Epithelial cell of esophagus (primary cell): ENCODE measurements at regions not wholly inside any gene's neighbourhood (a gene's known extent, or its start where the extent isn't known, plus 50 kb on each side); places are given as distances from the start of the nearest gene placed in this dataset.

Experiments
- DNase-seq: peaks from one replicate; pipeline ENCODE4 v3.0.0; 2010; ENCODE audit warnings: low read depth
- H3K4me3 ChIP-seq: 2 replicates; pipeline ENCODE4 v1.5.1; 2011; ENCODE audit warnings: mild to moderate bottlenecking, low read length, control low read depth
- TF ChIP-seq, protein P1 (sequence below): IDR thresholded peaks from 2 replicates; pipeline ENCODE4 v1.5.1; 2011; ENCODE audit warnings: low read depth, mild to moderate bottlenecking, low read length, control low read depth, inconsistent platforms; ENCODE audit not compliant: insufficient read depth; ENCODE audit errors: missing control alignments

DNA sequence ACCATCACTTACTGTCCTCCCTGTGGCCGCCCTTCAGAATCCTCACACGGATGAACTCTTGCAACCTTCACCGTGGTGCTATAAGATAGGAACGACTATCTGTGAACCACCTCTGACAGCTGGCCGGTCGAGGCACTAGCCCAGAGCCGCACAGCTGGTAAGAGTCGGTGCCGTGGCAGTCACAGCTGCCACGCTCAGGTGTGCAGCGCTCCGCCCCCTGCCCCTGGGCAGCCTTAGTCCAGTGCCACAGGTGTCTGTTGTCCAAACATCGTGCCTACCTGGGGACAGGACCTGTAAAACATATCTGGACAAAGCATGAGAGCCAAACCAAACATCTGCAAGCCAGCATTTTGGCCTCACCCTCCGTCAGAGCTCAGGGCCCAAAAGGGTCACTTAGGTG lies 55.3 kb upstream of the SALL3 start:
- TF ChIP-seq, protein P1, sequence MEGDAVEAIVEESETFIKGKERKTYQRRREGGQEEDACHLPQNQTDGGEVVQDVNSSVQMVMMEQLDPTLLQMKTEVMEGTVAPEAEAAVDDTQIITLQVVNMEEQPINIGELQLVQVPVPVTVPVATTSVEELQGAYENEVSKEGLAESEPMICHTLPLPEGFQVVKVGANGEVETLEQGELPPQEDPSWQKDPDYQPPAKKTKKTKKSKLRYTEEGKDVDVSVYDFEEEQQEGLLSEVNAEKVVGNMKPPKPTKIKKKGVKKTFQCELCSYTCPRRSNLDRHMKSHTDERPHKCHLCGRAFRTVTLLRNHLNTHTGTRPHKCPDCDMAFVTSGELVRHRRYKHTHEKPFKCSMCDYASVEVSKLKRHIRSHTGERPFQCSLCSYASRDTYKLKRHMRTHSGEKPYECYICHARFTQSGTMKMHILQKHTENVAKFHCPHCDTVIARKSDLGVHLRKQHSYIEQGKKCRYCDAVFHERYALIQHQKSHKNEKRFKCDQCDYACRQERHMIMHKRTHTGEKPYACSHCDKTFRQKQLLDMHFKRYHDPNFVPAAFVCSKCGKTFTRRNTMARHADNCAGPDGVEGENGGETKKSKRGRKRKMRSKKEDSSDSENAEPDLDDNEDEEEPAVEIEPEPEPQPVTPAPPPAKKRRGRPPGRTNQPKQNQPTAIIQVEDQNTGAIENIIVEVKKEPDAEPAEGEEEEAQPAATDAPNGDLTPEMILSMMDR = no peak
- no peak overlapping the region for H3K4me3 ChIP-seq
- no peak for DNase-seq

DNA sequence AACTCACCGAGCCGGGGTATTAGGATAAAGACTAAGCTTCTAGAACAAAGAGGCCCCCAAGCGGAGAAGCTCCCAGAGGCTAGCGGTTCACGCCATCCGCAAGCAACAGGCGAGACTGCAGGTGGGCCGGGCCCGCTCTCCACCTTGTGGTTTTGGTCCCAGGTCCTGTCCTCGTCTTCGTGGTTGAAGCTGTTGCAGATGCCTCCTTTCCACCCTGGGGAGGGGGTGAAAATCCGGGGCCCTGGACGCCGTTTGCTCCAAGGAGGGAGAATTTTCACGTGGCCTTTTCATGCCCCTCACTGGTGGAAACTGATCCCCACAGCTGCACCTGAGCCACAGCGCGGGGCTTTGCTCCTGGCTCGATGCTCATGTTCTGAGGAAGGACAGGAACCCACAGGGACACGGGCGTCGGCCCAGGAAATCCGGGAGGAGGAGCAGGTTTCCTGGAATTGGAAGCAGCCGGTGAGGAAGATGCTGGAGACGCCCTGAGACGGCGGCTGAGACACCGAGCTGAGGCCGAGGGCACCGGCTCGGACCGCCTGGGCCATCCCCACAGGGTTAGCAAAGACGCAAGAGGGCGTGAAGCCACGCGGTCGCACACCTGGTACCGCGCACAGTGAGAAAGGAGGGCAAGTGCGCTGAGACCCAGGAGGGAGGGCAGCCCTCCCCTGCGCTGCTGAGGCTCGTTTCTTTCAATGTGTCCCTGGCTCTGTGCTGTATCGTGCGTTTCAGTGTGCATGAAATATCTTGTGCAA lies 54.7 kb upstream of the SALL3 start:
- DNase-seq = no peak
- H3K4me3 ChIP-seq = no peak overlapping the region
- TF ChIP-seq, protein P1 = no peak

DNA sequence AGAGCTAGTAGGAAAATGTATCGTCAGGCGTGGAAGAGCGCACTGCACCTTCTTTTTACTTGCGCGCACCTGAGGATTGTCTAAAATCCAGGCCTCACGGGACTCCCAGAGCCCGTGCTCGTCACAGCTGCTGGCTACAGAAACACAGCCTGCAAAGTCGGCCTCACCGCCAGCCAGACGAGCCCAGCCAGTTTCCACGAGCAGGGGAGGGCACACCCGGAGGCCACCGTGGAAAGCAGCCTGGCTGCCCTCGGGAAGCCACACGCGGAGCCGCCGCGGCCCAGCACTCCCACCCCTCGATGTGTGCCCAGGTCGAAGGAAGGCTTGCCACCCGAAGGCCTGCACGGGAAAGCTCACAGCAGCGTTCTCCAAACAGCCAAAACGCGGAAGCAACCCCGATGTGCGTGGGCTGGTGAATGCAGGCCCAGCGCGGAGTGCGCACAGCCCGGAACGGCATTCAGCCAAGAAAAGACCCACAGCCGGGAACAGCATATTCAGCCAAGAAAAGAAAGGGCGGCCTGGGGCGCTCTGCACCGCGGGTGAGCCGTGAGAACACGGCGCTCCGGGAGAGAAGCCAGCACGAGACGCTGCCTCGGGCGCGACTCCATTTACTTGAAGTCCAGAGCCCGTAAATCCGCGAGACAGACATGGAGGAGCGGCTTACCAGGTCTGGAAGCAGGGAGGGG lies 53.9 kb upstream of the SALL3 start:
- no peak overlapping the region for H3K4me3 ChIP-seq
- DNase-seq = no peak
- TF ChIP-seq, protein P1 = no peak

DNA sequence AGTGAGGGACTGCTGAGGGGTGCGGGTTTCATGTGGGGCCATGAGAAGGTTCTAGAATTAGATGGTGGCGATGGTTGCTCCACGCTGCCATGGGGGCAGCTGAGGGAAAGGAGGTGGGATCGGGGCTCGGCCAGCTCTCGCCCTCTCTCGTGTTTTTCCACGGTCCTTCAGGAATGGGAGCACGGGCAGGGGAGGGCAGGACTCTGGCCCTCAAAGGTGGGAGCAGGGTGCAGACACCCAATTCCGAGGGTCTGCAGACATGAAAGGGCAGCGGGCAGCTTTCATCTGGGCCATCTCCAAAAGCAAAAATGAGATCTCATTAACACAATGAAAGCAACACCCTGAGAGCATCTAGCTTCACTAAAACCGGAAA lies 53.4 kb upstream of the SALL3 start:
- TF ChIP-seq, protein P1 = no peak
- no peak for DNase-seq
- H3K4me3 ChIP-seq = no peak overlapping the region

DNA sequence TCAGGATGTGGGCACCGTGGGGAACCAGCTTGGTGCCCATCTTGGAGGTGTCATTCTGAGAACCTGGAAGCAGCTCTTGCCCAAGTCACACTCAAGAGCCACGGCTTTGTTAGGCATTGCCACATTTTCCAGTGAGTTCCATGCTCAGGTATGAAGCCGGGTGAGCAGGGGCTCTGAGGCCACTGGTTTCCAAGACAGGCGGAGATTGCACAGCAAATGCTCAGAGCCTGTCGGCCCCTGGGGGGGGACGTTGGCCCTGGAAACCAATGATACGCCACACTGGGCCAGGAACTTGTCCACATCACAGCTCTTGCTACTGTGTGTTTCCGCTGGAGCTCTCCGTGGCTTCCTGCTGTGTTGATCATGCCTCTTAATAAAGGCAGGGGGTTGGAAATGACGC lies 52.5 kb upstream of the SALL3 start:
- TF ChIP-seq, protein P1 = no peak
- H3K4me3 ChIP-seq = no peak overlapping the region
- DNase-seq = no peak

DNA sequence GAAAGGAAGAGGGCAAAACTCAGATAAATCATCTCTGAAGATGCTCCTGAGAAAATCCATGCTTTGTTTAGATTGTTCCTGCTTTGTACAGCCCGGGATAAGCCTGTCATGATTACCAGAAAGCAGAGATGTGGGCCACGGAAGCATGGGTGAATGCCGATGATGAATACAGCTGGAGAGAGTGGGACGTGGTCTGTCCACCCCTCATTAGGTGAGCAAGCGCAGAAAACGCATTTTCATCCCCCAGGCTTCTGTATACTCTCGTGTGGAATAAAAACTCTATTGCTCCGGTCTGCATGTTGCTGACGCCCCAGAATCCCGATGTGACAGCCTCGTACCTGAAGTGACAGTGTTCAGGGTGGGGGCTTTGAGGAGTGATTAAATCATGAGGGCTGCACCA lies 52.0 kb upstream of the SALL3 start:
- DNase-seq = no peak
- no peak overlapping the region for H3K4me3 ChIP-seq
- TF ChIP-seq, protein P1 = no peak

DNA sequence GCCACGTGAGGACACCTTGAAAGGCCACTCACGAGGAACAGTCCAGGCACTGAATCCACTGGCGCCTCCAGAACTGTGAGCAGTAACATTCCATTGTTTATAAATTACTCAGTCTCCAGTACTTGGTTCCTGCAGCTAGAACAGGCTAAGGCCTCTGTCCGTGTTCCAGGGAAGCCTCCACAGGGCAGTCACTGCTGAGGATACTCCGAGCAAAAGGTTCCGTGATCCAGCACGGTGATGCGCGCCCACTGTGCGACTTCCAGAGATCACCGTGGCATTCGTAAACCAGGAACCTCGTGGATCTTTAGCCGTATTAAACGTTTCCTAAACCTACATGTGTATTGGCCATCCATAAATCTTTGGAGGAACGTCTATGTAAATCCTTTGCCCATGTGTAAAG lies 51.5 kb upstream of the SALL3 start:
- TF ChIP-seq, protein P1 = no peak
- no peak for DNase-seq
- H3K4me3 ChIP-seq = no peak overlapping the region
